ENCODE measurements at regions not wholly inside any gene's neighbourhood (a gene's known extent, or its start where the extent isn't known, plus 50 kb on each side); places are given as distances from the start of the nearest gene placed in this dataset.

GRCh38 chr5:68669864-68670575, 423.8 kb upstream of the SLC30A5 start:
- DNase-seq (ENCODE audit: low spot score in 2 of 2) = no peak
- no peak overlapping the region for H3K4me3 ChIP-seq (ENCODE audit: low read depth, poor library complexity, severe bottlenecking)
- no peak for TF ChIP-seq POLR2A (IDR thresholded peaks at IDR 0.05)
- no peak for TF ChIP-seq CTCF (IDR thresholded peaks at IDR 0.05)
- intact Hi-C loops (cut with DNase I; ENCODE audit: low total_unique reads) = no loop called here
- 67 to 79% methylated on average over 8 of the region's 8 CpGs for WGBS, 2 donors

- no peak for TF ChIP-seq POLR2A (IDR thresholded peaks at IDR 0.05)
- TF ChIP-seq CTCF (IDR thresholded peaks at IDR 0.05) = no peak
- 37 to 45% methylated on average over 8 of the region's 8 CpGs for WGBS, 2 donors
- DNase-seq (ENCODE audit: low spot score in 2 of 2) = no peak
- intact Hi-C loops (cut with DNase I; ENCODE audit: low total_unique reads) = no loop called here
- H3K4me3 ChIP-seq (ENCODE audit: low read depth, poor library complexity, severe bottlenecking) = no peak overlapping the region
Observed at GRCh38 chr5:68673106-68673822, 420.6 kb upstream of the SLC30A5 start.

- H3K4me3 ChIP-seq (ENCODE audit: low read depth, poor library complexity, severe bottlenecking) = no peak overlapping the region
- TF ChIP-seq CTCF (IDR thresholded peaks at IDR 0.05) (no peak), POLR2A (IDR thresholded peaks at IDR 0.05) (no peak)
- intact Hi-C loops (cut with DNase I; ENCODE audit: low total_unique reads) = no loop called here
- 58 to 59% methylated on average over 6 of the region's 6 CpGs for WGBS, 2 donors
- no peak for DNase-seq (ENCODE audit: low spot score in 2 of 2)
Observed at GRCh38 chr5:68673823-68674180, 420.0 kb upstream of the SLC30A5 start.

GRCh38 chr5:68679041-68679440, 414.8 kb upstream of the SLC30A5 start:
- WGBS, 2 donors = 81 to 93% methylated on average over 1 of the region's 1 CpG
- no peak for DNase-seq (ENCODE audit: low spot score in 2 of 2)
- intact Hi-C loops (cut with DNase I; ENCODE audit: low total_unique reads) = no loop called here
- H3K4me3 ChIP-seq (ENCODE audit: low read depth, poor library complexity, severe bottlenecking) = no peak overlapping the region
- no peak for TF ChIP-seq POLR2A (IDR thresholded peaks at IDR 0.05)
- TF ChIP-seq CTCF (IDR thresholded peaks at IDR 0.05) = no peak

GRCh38 chr5:68680366-68680765, 413.4 kb upstream of the SLC30A5 start:
- DNase-seq (ENCODE audit: low spot score in 2 of 2) = no peak
- no peak for TF ChIP-seq POLR2A (IDR thresholded peaks at IDR 0.05)
- no peak for TF ChIP-seq CTCF (IDR thresholded peaks at IDR 0.05)
- intact Hi-C loops (cut with DNase I; ENCODE audit: low total_unique reads) = no loop called here
- H3K4me3 ChIP-seq (ENCODE audit: low read depth, poor library complexity, severe bottlenecking) = no peak overlapping the region

Data from lower leg skin (tissue), 4 donors.